Kidney (tissue), 13 donors: ENCODE measurements at regions not wholly inside any gene's neighbourhood (a gene's known extent, or its start where the extent isn't known, plus 50 kb on each side); places are given as distances from the start of the nearest gene placed in this dataset.
A peak's percentile ranks its signal among the peaks of the same experiment; 100 is the strongest.
"Not testable (repeated sequence)": the region's sequence is repeated elsewhere in the genome, so short reads cannot be mapped to it uniquely, and the experiment has no call there.

Experiments used
- DNase-seq, 5 donors: peaks; one replicate each; pipeline ENCODE4 v3.0.0-alpha.2; 2013 to 2020
- FAIRE-seq: peaks from 2 replicates; lab custom pipeline; 2012; peaks lifted over from hg19 to GRCh38; lab: Jason Lieb, UNC
- H3K27ac ChIP-seq, 2 donors: one replicate each; pipeline ENCODE4 v1.7.0; 2013; ENCODE audit warnings: low read depth in 2 of 2, low read length in 2 of 2, inconsistent platforms in 1 of 2
- H3K27me3 ChIP-seq: one replicate; pipeline ENCODE4 v1.7.1; 2013; ENCODE audit warnings: low read length, inconsistent platforms; ENCODE audit not compliant: control insufficient read depth, insufficient read depth
- H3K36me3 ChIP-seq, 3 donors: one replicate each; pipeline versions ENCODE4 v1.7.0 to v1.7.1; 2013; ENCODE audit warnings: low read length in 3 of 3, control low read depth in 1 of 3, inconsistent platforms in 1 of 3; ENCODE audit not compliant: insufficient read depth in 3 of 3, control insufficient read depth in 2 of 3
- H3K4me1 ChIP-seq, 3 donors: one replicate each; pipeline versions ENCODE4 v1.7.0 to v1.7.1; 2013; ENCODE audit warnings: low read length in 3 of 3, inconsistent platforms in 1 of 3, low read depth in 1 of 3; ENCODE audit not compliant: control insufficient read depth in 2 of 3, insufficient read depth in 2 of 3
- H3K4me3 ChIP-seq, 3 donors: one replicate each; pipeline versions ENCODE4 v1.7.0 to v1.8.1; 2013; ENCODE audit warnings: low read length in 3 of 3, control low read depth in 1 of 3, inconsistent platforms in 1 of 3
- H3K9ac ChIP-seq, 3 donors: one replicate each; pipeline versions ENCODE4 v1.7.0 to v1.7.1; 2013; ENCODE audit warnings: low read length in 3 of 3, control low read depth in 1 of 3, inconsistent platforms in 1 of 3
- H3K9me3 ChIP-seq, 3 donors: one replicate each; pipeline versions ENCODE4 v1.7.0 to v1.7.1; 2013; ENCODE audit warnings: low read length in 3 of 3, control low read depth in 1 of 3, inconsistent platforms in 1 of 3; ENCODE audit not compliant: control insufficient read depth in 2 of 3, insufficient read depth in 1 of 3
- intact Hi-C: fragments of 100-400 bp; cut with DNase I; formaldehyde crosslinking; loops from one replicate; pipeline ENCODE4 v1.11.1; 2022
- TF ChIP-seq, protein P1 (sequence below): IDR thresholded peaks from 3 replicates; pipeline ENCODE4 v1.5.1; 2012; ENCODE audit warnings: mild to moderate bottlenecking, moderate library complexity, borderline replicate concordance; ENCODE audit not compliant: insufficient read depth; ENCODE audit errors: extremely low read depth
- donor health status: control.
- donor health status: control.
- donor health status: control.
- donor health status: control.
- donor health status: control.
- donor health status: DM: yes; HTN: yes; CAD: no.
- donor health status: Normal renal cell carcinoma (clear cell type).

DNA sequence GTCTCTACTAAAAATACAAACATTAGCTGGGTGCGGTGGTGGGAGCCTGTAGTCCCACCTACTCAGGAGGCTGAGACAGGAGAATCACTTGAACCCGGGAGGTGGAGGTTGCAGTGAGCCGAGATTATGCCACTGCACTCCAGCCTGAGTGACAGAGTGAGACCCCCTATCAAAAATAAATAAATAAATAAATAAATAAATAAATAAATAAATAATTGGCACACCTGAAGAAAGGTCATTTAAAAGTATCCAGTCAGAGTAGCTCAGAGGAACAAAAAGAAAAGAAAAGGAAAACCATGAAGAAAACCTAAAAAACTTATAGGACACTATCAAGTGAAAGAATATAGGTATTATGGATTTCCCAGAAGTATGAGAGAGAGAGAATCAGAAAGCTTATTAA lies 330.1 kb upstream of the AR start:
- H3K4me3 ChIP-seq, H3K9ac ChIP-seq, H3K27me3 ChIP-seq, DNase-seq, H3K9me3 ChIP-seq, H3K4me1 ChIP-seq, H3K36me3 ChIP-seq, intact Hi-C loops, H3K27ac ChIP-seq: not testable (repeated sequence)
- peak; percentile 60 for FAIRE-seq

DNA sequence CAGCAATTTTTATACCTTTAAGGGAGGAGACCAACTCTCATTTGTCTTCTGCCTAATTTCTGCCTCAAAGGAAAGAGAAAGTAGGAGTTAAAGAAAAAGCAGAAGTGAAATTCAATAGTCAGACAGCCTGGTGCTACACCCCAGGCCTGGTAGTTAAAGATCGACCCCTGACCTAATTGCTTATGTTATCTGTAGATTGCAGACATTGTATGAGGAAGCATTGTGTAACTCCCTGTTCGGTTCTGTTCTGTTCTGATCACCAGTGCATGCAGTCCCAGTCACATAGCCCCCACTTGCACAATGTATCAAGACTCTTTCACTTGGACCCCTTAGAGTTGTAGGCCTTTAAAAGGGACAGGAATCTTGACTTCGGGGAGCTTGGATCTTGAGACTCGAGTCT lies 335.9 kb upstream of the AR start:
- DNase-seq (no peak), FAIRE-seq (no peak)
- Histone ChIP-seq H3K9me3 (no peaks in the 10 kb centered on the region), H3K4me1 (no peaks in the 10 kb centered on the region), H3K4me3 (no peak overlapping the region), H3K27me3 (no peaks in the 10 kb centered on the region), H3K36me3 (no peaks in the 10 kb centered on the region), H3K9ac (no peak overlapping the region), H3K27ac (no peak overlapping the region)
- intact Hi-C loops: no loop called here
- TF ChIP-seq, protein P1, sequence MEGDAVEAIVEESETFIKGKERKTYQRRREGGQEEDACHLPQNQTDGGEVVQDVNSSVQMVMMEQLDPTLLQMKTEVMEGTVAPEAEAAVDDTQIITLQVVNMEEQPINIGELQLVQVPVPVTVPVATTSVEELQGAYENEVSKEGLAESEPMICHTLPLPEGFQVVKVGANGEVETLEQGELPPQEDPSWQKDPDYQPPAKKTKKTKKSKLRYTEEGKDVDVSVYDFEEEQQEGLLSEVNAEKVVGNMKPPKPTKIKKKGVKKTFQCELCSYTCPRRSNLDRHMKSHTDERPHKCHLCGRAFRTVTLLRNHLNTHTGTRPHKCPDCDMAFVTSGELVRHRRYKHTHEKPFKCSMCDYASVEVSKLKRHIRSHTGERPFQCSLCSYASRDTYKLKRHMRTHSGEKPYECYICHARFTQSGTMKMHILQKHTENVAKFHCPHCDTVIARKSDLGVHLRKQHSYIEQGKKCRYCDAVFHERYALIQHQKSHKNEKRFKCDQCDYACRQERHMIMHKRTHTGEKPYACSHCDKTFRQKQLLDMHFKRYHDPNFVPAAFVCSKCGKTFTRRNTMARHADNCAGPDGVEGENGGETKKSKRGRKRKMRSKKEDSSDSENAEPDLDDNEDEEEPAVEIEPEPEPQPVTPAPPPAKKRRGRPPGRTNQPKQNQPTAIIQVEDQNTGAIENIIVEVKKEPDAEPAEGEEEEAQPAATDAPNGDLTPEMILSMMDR: no peak

DNA sequence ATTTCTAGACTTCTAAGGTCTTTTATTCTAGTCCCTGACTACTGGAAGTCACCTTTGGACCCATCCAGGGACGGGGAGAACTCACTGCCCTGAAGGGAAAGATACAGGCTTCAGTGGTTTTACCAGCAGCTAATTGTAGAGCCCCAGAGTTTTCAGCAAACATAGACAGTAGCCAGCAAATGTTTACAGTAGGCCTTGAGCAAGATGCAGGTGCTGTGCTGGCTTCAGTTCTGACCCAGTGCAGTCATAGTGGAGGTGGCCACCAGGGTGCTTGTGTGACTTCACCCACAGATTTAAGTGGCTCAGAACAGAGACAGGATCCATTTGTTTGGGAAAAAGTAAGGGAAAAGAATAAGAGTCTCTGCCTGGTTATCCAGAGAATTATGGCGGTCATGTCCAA lies 384.4 kb upstream of the AR start:
- DNase-seq (no peak), FAIRE-seq (no peak)
- no peaks in the 10 kb centered on the region for H3K4me1 ChIP-seq
- no peak overlapping the region for H3K4me3 ChIP-seq
- H3K36me3 ChIP-seq: no peaks in the 10 kb centered on the region
- no peak overlapping the region for H3K9ac ChIP-seq
- TF ChIP-seq, protein P1: no peak
- H3K27me3 ChIP-seq: no peaks in the 10 kb centered on the region
- intact Hi-C loops: no loop called here
- no peaks in the 10 kb centered on the region for H3K9me3 ChIP-seq
- no peak overlapping the region for H3K27ac ChIP-seq

DNA sequence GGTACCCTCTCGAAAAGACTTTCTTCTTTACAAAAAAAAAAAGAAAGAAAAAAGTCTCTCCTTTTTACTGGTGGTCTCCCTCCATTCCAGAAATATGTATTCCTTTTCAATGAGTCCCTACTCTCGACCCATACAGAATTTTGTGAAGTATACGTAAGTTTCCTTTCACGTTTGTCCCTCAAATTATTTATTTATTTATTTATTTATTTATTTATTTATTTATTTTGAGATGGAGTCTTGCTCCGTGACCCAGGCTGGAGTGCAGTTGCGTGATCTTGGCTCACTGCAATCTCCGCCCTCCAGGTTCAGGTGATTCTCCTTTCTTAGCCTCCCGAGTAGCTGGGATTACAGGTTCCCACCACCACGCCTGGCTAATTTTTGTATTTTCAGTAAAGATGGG lies 429.2 kb upstream of the AR start:
- H3K36me3 ChIP-seq: no peaks in the 10 kb centered on the region
- FAIRE-seq (no peak), DNase-seq (no peak)
- intact Hi-C loops: no loop called here
- TF ChIP-seq, protein P1: no peak
- no peak overlapping the region for H3K27ac ChIP-seq
- no peak overlapping the region for H3K9ac ChIP-seq
- no peaks in the 10 kb centered on the region for H3K9me3 ChIP-seq
- no peaks in the 10 kb centered on the region for H3K27me3 ChIP-seq
- no peaks in the 10 kb centered on the region for H3K4me1 ChIP-seq
- H3K4me3 ChIP-seq: no peak overlapping the region
